ENCODE measurements at regions not wholly inside any gene's neighbourhood (a gene's known extent, or its start where the extent isn't known, plus 50 kb on each side); places are given as distances from the start of the nearest gene placed in this dataset.

DNA sequence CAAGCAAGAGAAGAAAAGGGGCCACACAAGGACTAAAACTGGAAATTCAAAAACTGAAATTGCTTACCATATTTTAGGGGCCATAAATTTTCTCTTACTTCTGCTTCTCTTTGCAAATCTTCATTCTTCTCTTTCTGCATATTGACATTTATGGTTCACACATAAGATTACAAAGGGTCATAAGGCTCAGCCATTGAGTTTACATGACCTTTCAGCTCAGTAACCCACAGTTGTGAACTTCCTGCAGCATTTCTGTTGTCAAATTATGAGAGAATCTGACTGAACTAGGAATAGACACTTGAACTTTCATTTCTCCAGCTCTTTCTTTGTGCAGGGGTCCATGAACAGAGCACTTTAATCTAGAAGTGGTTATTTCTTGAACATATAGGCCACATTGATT, 434.8 kb upstream of the CT83 start:
- TF ChIP-seq YY1 (IDR thresholded peaks at IDR 0.05) (no peak), EGR1 (IDR thresholded peaks at IDR 0.05; ENCODE audit: low read depth in 2 of 2) (no peak), TAF1 (conservative IDR thresholded peaks at IDR 0.05) (no peak), RXRA (IDR thresholded peaks at IDR 0.05) (no peak), ATF3 (IDR thresholded peaks at IDR 0.05) (no peak), FOXA2 (IDR thresholded peaks at IDR 0.05) (no peak)
- Histone ChIP-seq H3K27me3 (ENCODE audit: control insufficient read depth in 4 of 4, insufficient read depth in 4 of 4, low read length in 3 of 4) (no peaks in the 10 kb centered on the region), H3K9me3 (ENCODE audit: control insufficient read depth in 4 of 4, low read length in 3 of 4) (peaks cover 0 to 5% (median under 1%) of the 10 kb centered on the region in 4 donors), H3K27ac (ENCODE audit: low read depth in 1 of 2, low read length in 2 of 2) (no peak overlapping the region), H3K4me1 (ENCODE audit: control insufficient read depth in 4 of 4, insufficient read depth in 4 of 4, low read length in 3 of 4) (no peaks in the 10 kb centered on the region), H3K36me3 (ENCODE audit: control insufficient read depth in 4 of 4, insufficient read depth in 3 of 4, low read depth in 1 of 4, low read length in 3 of 4) (no peaks in the 10 kb centered on the region), H3K9ac (ENCODE audit: low read depth in 1 of 2, low read length in 2 of 2) (no peak overlapping the region), H3K4me3 (ENCODE audit: low read depth in 1 of 3, low read length in 3 of 3) (no peak overlapping the region)
- no peak for DNase-seq (ENCODE audit: low spot score)

DNA sequence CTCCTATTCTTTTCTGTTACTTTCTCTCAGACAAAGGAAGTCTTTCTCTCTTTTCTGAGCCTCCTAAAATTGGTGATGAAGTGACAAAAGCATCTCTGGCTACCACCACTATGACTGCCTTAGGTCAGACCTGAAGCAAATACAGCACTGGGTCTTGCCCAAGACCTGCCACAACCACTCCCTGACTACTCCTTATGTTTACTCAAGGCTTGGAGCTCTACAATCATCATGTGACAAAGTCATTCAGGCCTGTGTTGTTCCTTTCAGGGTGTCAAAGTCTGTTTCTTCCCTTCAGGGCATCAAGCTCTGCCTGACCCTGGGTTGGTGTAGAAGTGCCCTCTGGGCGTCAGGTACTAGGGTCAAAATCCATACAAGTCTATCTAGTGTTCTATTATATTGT, 419.2 kb upstream of the CT83 start:
- H3K36me3 ChIP-seq (ENCODE audit: control insufficient read depth in 4 of 4, insufficient read depth in 3 of 4, low read depth in 1 of 4, low read length in 3 of 4): no peaks in the 10 kb centered on the region
- 82% methylated on average over 1 of the region's 1 CpG for WGBS
- H3K9me3 ChIP-seq (ENCODE audit: control insufficient read depth in 4 of 4, low read length in 3 of 4): peaks cover 0 to 7% (median 0%) of the 10 kb centered on the region in 4 donors
- H3K4me3 ChIP-seq (ENCODE audit: low read depth in 1 of 3, low read length in 3 of 3): no peak overlapping the region
- no peaks in the 10 kb centered on the region for H3K4me1 ChIP-seq (ENCODE audit: control insufficient read depth in 4 of 4, insufficient read depth in 4 of 4, low read length in 3 of 4)
- H3K27me3 ChIP-seq (ENCODE audit: control insufficient read depth in 4 of 4, insufficient read depth in 4 of 4, low read length in 3 of 4): no peaks in the 10 kb centered on the region
- TF ChIP-seq RAD21 (IDR thresholded peaks at IDR 0.05) (no peak), RXRA (IDR thresholded peaks at IDR 0.05) (no peak), NR2F2 (IDR thresholded peaks at IDR 0.05) (no peak), HNF4G (IDR thresholded peaks at IDR 0.05) (no peak), JUND (IDR thresholded peaks at IDR 0.05) (no peak), FOXA2 (IDR thresholded peaks at IDR 0.05) (no peak), FOXA1 (IDR thresholded peaks at IDR 0.05) (no peak)
- H3K27ac ChIP-seq (ENCODE audit: low read depth in 1 of 2, low read length in 2 of 2): no peak overlapping the region
- H3K9ac ChIP-seq (ENCODE audit: low read depth in 1 of 2, low read length in 2 of 2): no peak overlapping the region
- DNase-seq (ENCODE audit: low spot score): no peak

GRCh38 chrX:116873671-116874070, 410.9 kb upstream of the CT83 start:
- Histone ChIP-seq H3K27ac (ENCODE audit: low read depth in 1 of 2, low read length in 2 of 2) (no peak overlapping the region), H3K9me3 (ENCODE audit: control insufficient read depth in 4 of 4, low read length in 3 of 4) (no peaks in the 10 kb centered on the region), H3K36me3 (ENCODE audit: control insufficient read depth in 4 of 4, insufficient read depth in 3 of 4, low read depth in 1 of 4, low read length in 3 of 4) (no peaks in the 10 kb centered on the region), H3K4me3 (ENCODE audit: low read depth in 1 of 3, low read length in 3 of 3) (no peak overlapping the region), H3K9ac (ENCODE audit: low read depth in 1 of 2, low read length in 2 of 2) (no peak overlapping the region), H3K27me3 (ENCODE audit: control insufficient read depth in 4 of 4, insufficient read depth in 4 of 4, low read length in 3 of 4) (no peaks in the 10 kb centered on the region), H3K4me1 (ENCODE audit: control insufficient read depth in 4 of 4, insufficient read depth in 4 of 4, low read length in 3 of 4) (no peaks in the 10 kb centered on the region)
- TF ChIP-seq JUND (IDR thresholded peaks at IDR 0.05): no peak
- TF ChIP-seq EGR1 (IDR thresholded peaks at IDR 0.05; ENCODE audit: low read depth in 2 of 2): no peak
- TF ChIP-seq GABPA (IDR thresholded peaks at IDR 0.05 in 1 of 2, conservative IDR thresholded peaks at IDR 0.05 in 1 of 2): no peak
- no peak for TF ChIP-seq NR2F2 (IDR thresholded peaks at IDR 0.05)
- no peak for TF ChIP-seq ATF3 (IDR thresholded peaks at IDR 0.05)
- TF ChIP-seq REST (IDR thresholded peaks at IDR 0.05): no peak
- no peak for TF ChIP-seq TAF1 (conservative IDR thresholded peaks at IDR 0.05)
- DNase-seq (ENCODE audit: low spot score): no peak
- 83% methylated on average over 3 of the region's 3 CpGs for WGBS
